Mesendoderm (in vitro differentiated cells): ENCODE measurements at regions not wholly inside any gene's neighbourhood (a gene's known extent, or its start where the extent isn't known, plus 50 kb on each side); places are given as distances from the start of the nearest gene placed in this dataset.
"Not testable (repeated sequence)": the region's sequence is repeated elsewhere in the genome, so short reads cannot be mapped to it uniquely, and the experiment has no call there.

ENCODE experiments used
- DNase-seq: peaks from one replicate; pipeline ENCODE4 v3.0.0; 2013
- H2AK5ac ChIP-seq: 2 replicates; pipeline ENCODE4 v1.6.1; 2013; ENCODE audit warnings: low read length, inconsistent platforms
- H2BK120ac ChIP-seq: 2 replicates; pipeline ENCODE4 v1.6.1; 2013; ENCODE audit warnings: low read depth, mild to moderate bottlenecking, low read length, moderate library complexity, mixed read lengths
- H2BK15ac ChIP-seq: replicated peaks from 2 replicates; pipeline ENCODE4 v1.6.1; 2013; ENCODE audit warnings: low read depth, mild to moderate bottlenecking, moderate library complexity
- H2BK5ac ChIP-seq: 2 replicates; pipeline ENCODE4 v1.6.1; 2013; ENCODE audit warnings: low read length, inconsistent platforms
- H3K18ac ChIP-seq: 2 replicates; pipeline ENCODE4 v1.6.1; 2013; ENCODE audit warnings: mild to moderate bottlenecking, low read length, mixed read lengths
- H3K23ac ChIP-seq: one replicate; pipeline ENCODE4 v1.6.1; 2013; ENCODE audit warnings: low read length
- H3K27ac ChIP-seq: 2 replicates; pipeline ENCODE4 v1.5.1; 2013; ENCODE audit warnings: low read depth, mild to moderate bottlenecking, inconsistent platforms, low read length, moderate library complexity
- H3K27me3 ChIP-seq: 2 replicates; pipeline ENCODE4 v1.6.1; 2013; ENCODE audit warnings: low read length, control low read depth, mild to moderate bottlenecking, inconsistent platforms; ENCODE audit not compliant: insufficient read depth, poor library complexity
- H3K36me3 ChIP-seq: 2 replicates; pipeline ENCODE4 v1.6.1; 2013; ENCODE audit warnings: low read length, inconsistent platforms; ENCODE audit not compliant: control insufficient read depth, insufficient read depth
- H3K4ac ChIP-seq: one replicate; pipeline ENCODE4 v1.6.1; 2013; ENCODE audit warnings: low read depth, mild to moderate bottlenecking, low read length, moderate library complexity
- H3K4me1 ChIP-seq: 2 replicates; pipeline ENCODE4 v1.6.1; 2013; ENCODE audit warnings: low read depth, low read length, inconsistent platforms; ENCODE audit not compliant: control insufficient read depth
- H3K4me2 ChIP-seq: 2 replicates; pipeline ENCODE4 v1.6.1; 2013; ENCODE audit warnings: low read length
- H3K4me3 ChIP-seq: 2 replicates; pipeline ENCODE4 v1.5.1; 2013; ENCODE audit warnings: mild to moderate bottlenecking, low read length
- H3K56ac ChIP-seq: one replicate; pipeline ENCODE4 v1.6.1; 2013; ENCODE audit warnings: low read length
- H3K79me1 ChIP-seq: 2 replicates; pipeline ENCODE4 v1.6.1; 2013; ENCODE audit warnings: low read length, inconsistent platforms
- H3K79me2 ChIP-seq: 2 replicates; pipeline ENCODE4 v1.6.1; 2013; ENCODE audit warnings: mild to moderate bottlenecking, low read length; ENCODE audit not compliant: control insufficient read depth, insufficient read depth
- H3K9ac ChIP-seq: 2 replicates; pipeline ENCODE4 v1.6.1; 2013; ENCODE audit warnings: low read length, inconsistent platforms
- H4K5ac ChIP-seq: one replicate; pipeline ENCODE4 v1.6.1; 2013; ENCODE audit warnings: low read length
- H4K8ac ChIP-seq: one replicate; pipeline ENCODE4 v1.6.1; 2013; ENCODE audit warnings: low read depth, mild to moderate bottlenecking, control low read depth, low read length, moderate library complexity
- WGBS: extraction: QIAGEN DNeasy Blood & Tissue Kit; methylation state at CpG from one replicate; pipeline ENCODE4 v1.1.7; 2013; ENCODE audit warnings: low lambda C conversion rate, missing lambda C conversion rate; ENCODE audit not compliant: insufficient coverage; ENCODE audit errors: extremely low coverage; 5-methylcytosine and 5-hydroxymethylcytosine counted together

- no peaks in the 10 kb centered on the region for H3K79me2 ChIP-seq
- no peak overlapping the region for H3K9ac ChIP-seq
- no peak overlapping the region for H3K4me3 ChIP-seq
- H3K4me1 ChIP-seq = no peaks in the 10 kb centered on the region
- no peak overlapping the region for H3K18ac ChIP-seq
- H3K4ac ChIP-seq = no peak overlapping the region
- H3K23ac ChIP-seq = no peak overlapping the region
- H2AK5ac ChIP-seq = no peak overlapping the region
- no peak overlapping the region for H3K56ac ChIP-seq
- no peak overlapping the region for H3K27ac ChIP-seq
- DNase-seq = peak; percentile 5
- no peak overlapping the region for H4K8ac ChIP-seq
- no peak overlapping the region for H2BK5ac ChIP-seq
- no peaks in the 10 kb centered on the region for H3K27me3 ChIP-seq
- no peak overlapping the region for H4K5ac ChIP-seq
- no peak overlapping the region for H2BK120ac ChIP-seq
- H3K4me2 ChIP-seq = no peak overlapping the region
- H3K36me3 ChIP-seq = no peaks in the 10 kb centered on the region
- no peak overlapping the region for H2BK15ac ChIP-seq
- WGBS = no CpG with 5 or more reads among the region's 4 CpGs
- no peaks in the 10 kb centered on the region for H3K79me1 ChIP-seq
These were observed 215.0 kb upstream of the HSF2 start for GRCh38 chr6:122184401-122184827.

GRCh38 chr6:122185458-122185857, 214.0 kb upstream of the HSF2 start:
- no CpG with 5 or more reads among the region's 19 CpGs for WGBS
- not testable (repeated sequence) for H2BK120ac ChIP-seq, H3K4ac ChIP-seq, H3K23ac ChIP-seq, H3K79me1 ChIP-seq, H2AK5ac ChIP-seq, H2BK5ac ChIP-seq, H3K27me3 ChIP-seq, H3K56ac ChIP-seq, H4K5ac ChIP-seq, H3K4me3 ChIP-seq, H3K4me1 ChIP-seq, H2BK15ac ChIP-seq, H3K9ac ChIP-seq, H3K36me3 ChIP-seq, H3K4me2 ChIP-seq, H3K18ac ChIP-seq, H3K79me2 ChIP-seq, H3K27ac ChIP-seq, DNase-seq, H4K8ac ChIP-seq

GRCh38 chr6:122187186-122187585, 212.3 kb upstream of the HSF2 start:
- Histone ChIP-seq H3K4me3 (no peak overlapping the region), H3K18ac (no peak overlapping the region), H3K9ac (no peak overlapping the region), H2AK5ac (no peak overlapping the region), H3K27ac (no peak overlapping the region), H2BK5ac (no peak overlapping the region), H3K4me2 (no peak overlapping the region), H2BK120ac (no peak overlapping the region), H3K4me1 (no peaks in the 10 kb centered on the region), H3K4ac (no peak overlapping the region), H3K56ac (no peak overlapping the region), H2BK15ac (no peak overlapping the region), H3K27me3 (no peaks in the 10 kb centered on the region), H3K36me3 (no peaks in the 10 kb centered on the region), H3K79me2 (no peaks in the 10 kb centered on the region), H4K8ac (no peak overlapping the region), H4K5ac (no peak overlapping the region), H3K23ac (no peak overlapping the region), H3K79me1 (no peaks in the 10 kb centered on the region)
- whole genome bisulfite sequencing = no CpG with 5 or more reads among the region's 1 CpG
- no peak for DNase-seq

- H3K56ac ChIP-seq = no peak overlapping the region
- H3K4me1 ChIP-seq = no peaks in the 10 kb centered on the region
- no peak overlapping the region for H3K18ac ChIP-seq
- no peak overlapping the region for H3K4ac ChIP-seq
- no peak overlapping the region for H2BK120ac ChIP-seq
- DNase-seq = no peak
- H3K4me2 ChIP-seq = no peak overlapping the region
- H3K27ac ChIP-seq = no peak overlapping the region
- H3K4me3 ChIP-seq = no peak overlapping the region
- WGBS = no CpG with 5 or more reads among the region's 1 CpG
- H3K36me3 ChIP-seq = no peaks in the 10 kb centered on the region
- no peaks in the 10 kb centered on the region for H3K79me2 ChIP-seq
- no peak overlapping the region for H3K23ac ChIP-seq
- H2BK5ac ChIP-seq = no peak overlapping the region
- H4K5ac ChIP-seq = no peak overlapping the region
- H3K79me1 ChIP-seq = no peaks in the 10 kb centered on the region
- H4K8ac ChIP-seq = no peak overlapping the region
- H2BK15ac ChIP-seq = no peak overlapping the region
- H2AK5ac ChIP-seq = no peak overlapping the region
- no peak overlapping the region for H3K9ac ChIP-seq
- no peaks in the 10 kb centered on the region for H3K27me3 ChIP-seq
These were observed 200.5 kb upstream of the HSF2 start for GRCh38 chr6:122198922-122199321.

- no peak overlapping the region for H3K4me2 ChIP-seq
- H3K27me3 ChIP-seq = no peaks in the 10 kb centered on the region
- H3K18ac ChIP-seq = no peak overlapping the region
- H3K4ac ChIP-seq = no peak overlapping the region
- H2AK5ac ChIP-seq = no peak overlapping the region
- no CpG with 5 or more reads among the region's 1 CpG for WGBS
- no peak overlapping the region for H2BK5ac ChIP-seq
- no peak overlapping the region for H3K4me3 ChIP-seq
- no peak overlapping the region for H4K8ac ChIP-seq
- no peak overlapping the region for H2BK15ac ChIP-seq
- H3K79me1 ChIP-seq = no peaks in the 10 kb centered on the region
- no peak overlapping the region for H3K27ac ChIP-seq
- no peak overlapping the region for H2BK120ac ChIP-seq
- H3K56ac ChIP-seq = no peak overlapping the region
- no peak overlapping the region for H4K5ac ChIP-seq
- H3K9ac ChIP-seq = no peak overlapping the region
- H3K23ac ChIP-seq = no peak overlapping the region
- H3K4me1 ChIP-seq = no peaks in the 10 kb centered on the region
- H3K36me3 ChIP-seq = no peaks in the 10 kb centered on the region
- no peaks in the 10 kb centered on the region for H3K79me2 ChIP-seq
- no peak for DNase-seq
These were observed 199.0 kb upstream of the HSF2 start for GRCh38 chr6:122200440-122200839.

- H2BK120ac ChIP-seq = no peak overlapping the region
- H3K23ac ChIP-seq = no peak overlapping the region
- peak; percentile 19 for DNase-seq
- no peak overlapping the region for H3K27ac ChIP-seq
- H3K56ac ChIP-seq = no peak overlapping the region
- no peak overlapping the region for H3K18ac ChIP-seq
- no peak overlapping the region for H2AK5ac ChIP-seq
- H2BK15ac ChIP-seq = no peak overlapping the region
- WGBS = no CpG with 5 or more reads among the region's 8 CpGs
- no peak overlapping the region for H2BK5ac ChIP-seq
- H4K8ac ChIP-seq = no peak overlapping the region
- no peaks in the 10 kb centered on the region for H3K79me2 ChIP-seq
- no peak overlapping the region for H3K4ac ChIP-seq
- no peak overlapping the region for H3K4me3 ChIP-seq
- H4K5ac ChIP-seq = no peak overlapping the region
- H3K36me3 ChIP-seq = no peaks in the 10 kb centered on the region
- no peaks in the 10 kb centered on the region for H3K27me3 ChIP-seq
- no peak overlapping the region for H3K4me2 ChIP-seq
- H3K9ac ChIP-seq = no peak overlapping the region
- H3K4me1 ChIP-seq = no peaks in the 10 kb centered on the region
- H3K79me1 ChIP-seq = no peaks in the 10 kb centered on the region
These were observed 196.8 kb upstream of the HSF2 start for GRCh38 chr6:122202576-122203137.
